Testis (tissue), 2 donors: ENCODE measurements at regions not wholly inside any gene's neighbourhood (a gene's known extent, or its start where the extent isn't known, plus 50 kb on each side); places are given as distances from the start of the nearest gene placed in this dataset.

Source experiments
- DNase-seq: peaks from one replicate; pipeline ENCODE4 v3.0.0-alpha.2; 2019
- H3K27ac ChIP-seq, 2 donors: fragments of 200-600 bp; sonication (generic); one replicate each; pipeline ENCODE4 v1.5.1; 2019
- H3K27me3 ChIP-seq: fragments of 200-600 bp; sonication (generic); one replicate; pipeline ENCODE4 v1.5.1; 2019
- H3K36me3 ChIP-seq: fragments of 200-600 bp; sonication (generic); one replicate; pipeline ENCODE4 v1.5.1; 2017; ENCODE audit warnings: low read depth; ENCODE audit errors: missing control alignments
- H3K4me1 ChIP-seq: fragments of 200-600 bp; sonication (generic); one replicate; pipeline ENCODE4 v1.5.1; 2019
- H3K4me3 ChIP-seq, 2 donors: fragments of 200-600 bp; sonication (generic); one replicate each; pipeline ENCODE4 v1.5.1; 2017 to 2019
- H3K9me3 ChIP-seq: fragments of 200-600 bp; sonication (generic); one replicate; pipeline ENCODE4 v1.5.1; 2017
- POLR2A ChIP-seq: fragments of 450-650 bp; IDR thresholded peaks from one replicate; pipeline ENCODE4 v1.6.1; 2017; ENCODE audit warnings: antibody characterized with exemption, mild to moderate bottlenecking, moderate library complexity
- WGBS, 2 donors: methylation state at CpG; one replicate each; pipeline ENCODE4 v1.1.5; 2018; 5-methylcytosine and 5-hydroxymethylcytosine counted together
- intact Hi-C: fragments of 100-400 bp; cut with DNase I; formaldehyde crosslinking; loops from one replicate; pipeline ENCODE4 v1.15.1; 2023; ENCODE audit warnings: low total_unique reads
- TF ChIP-seq, protein P1 (sequence below), 3 experiments: fragments of 450-650 bp in 2 of 3; fragments of 200-600 bp in 1 of 3; sonication (generic) in 1 of 3; IDR thresholded peaks; one replicate each; pipeline ENCODE4 v1.5.1; 2016 to 2019; ENCODE audit warnings: antibody characterized with exemption in 3 of 3, mild to moderate bottlenecking in 2 of 3, moderate library complexity in 1 of 3

DNA sequence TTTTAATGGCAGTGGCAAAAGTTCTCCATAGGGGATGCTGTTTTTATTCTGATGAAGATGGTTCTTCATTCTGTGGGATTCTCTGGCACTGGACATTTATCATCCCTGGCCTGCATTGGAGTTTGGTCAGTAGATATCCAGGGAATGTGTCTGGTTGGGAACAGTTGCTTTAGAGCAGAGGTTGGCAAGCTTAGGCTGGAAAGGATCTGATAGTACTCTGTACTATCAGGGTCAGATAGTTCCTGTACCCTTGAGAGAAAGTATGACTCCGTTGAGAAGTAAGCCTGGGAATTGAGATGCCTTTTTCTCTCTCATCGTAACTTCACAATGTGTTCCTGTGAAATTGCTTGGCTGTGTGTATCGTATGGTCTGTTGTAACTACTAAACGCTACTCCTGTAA, 244.1 kb downstream of the POLR1F start:
- Histone ChIP-seq H3K27me3 (no peaks in the 10 kb centered on the region), H3K4me3 (no peak overlapping the region), H3K9me3 (no peaks in the 10 kb centered on the region), H3K4me1 (no peaks in the 10 kb centered on the region), H3K27ac (no peak overlapping the region), H3K36me3 (no peaks in the 10 kb centered on the region)
- intact Hi-C loops: no loop called here
- no peak for TF ChIP-seq POLR2A
- TF ChIP-seq, protein P1, sequence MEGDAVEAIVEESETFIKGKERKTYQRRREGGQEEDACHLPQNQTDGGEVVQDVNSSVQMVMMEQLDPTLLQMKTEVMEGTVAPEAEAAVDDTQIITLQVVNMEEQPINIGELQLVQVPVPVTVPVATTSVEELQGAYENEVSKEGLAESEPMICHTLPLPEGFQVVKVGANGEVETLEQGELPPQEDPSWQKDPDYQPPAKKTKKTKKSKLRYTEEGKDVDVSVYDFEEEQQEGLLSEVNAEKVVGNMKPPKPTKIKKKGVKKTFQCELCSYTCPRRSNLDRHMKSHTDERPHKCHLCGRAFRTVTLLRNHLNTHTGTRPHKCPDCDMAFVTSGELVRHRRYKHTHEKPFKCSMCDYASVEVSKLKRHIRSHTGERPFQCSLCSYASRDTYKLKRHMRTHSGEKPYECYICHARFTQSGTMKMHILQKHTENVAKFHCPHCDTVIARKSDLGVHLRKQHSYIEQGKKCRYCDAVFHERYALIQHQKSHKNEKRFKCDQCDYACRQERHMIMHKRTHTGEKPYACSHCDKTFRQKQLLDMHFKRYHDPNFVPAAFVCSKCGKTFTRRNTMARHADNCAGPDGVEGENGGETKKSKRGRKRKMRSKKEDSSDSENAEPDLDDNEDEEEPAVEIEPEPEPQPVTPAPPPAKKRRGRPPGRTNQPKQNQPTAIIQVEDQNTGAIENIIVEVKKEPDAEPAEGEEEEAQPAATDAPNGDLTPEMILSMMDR (IDR thresholded peaks at IDR 0.05): no peak
- 41 to 71% methylated on average over 4 of the region's 4 CpGs for WGBS, 2 donors
- no peak for DNase-seq

DNA sequence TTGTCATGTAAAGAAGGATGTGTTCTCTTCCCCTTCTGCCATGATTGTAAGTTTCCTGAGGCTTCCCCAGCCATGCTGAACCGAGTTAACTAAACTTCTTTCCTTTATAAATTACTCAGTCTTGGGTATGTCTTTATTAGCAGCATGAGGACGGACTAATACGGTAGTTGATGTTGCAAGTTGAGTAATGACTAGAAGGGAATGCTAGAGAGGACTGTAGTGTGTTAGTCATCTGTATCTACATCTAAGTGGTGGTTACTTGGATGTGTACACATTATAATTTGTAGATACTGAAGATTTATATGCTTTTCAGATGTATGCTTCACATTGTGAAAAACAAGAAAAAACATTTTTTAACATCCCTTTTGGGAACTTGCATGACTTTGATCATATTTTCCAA, 244.6 kb downstream of the POLR1F start:
- H3K4me3 ChIP-seq: no peak overlapping the region
- TF ChIP-seq, protein P1 (IDR thresholded peaks at IDR 0.05): no peak
- TF ChIP-seq POLR2A: no peak
- no peaks in the 10 kb centered on the region for H3K9me3 ChIP-seq
- intact Hi-C loops: no loop called here
- no peak for DNase-seq
- no peaks in the 10 kb centered on the region for H3K36me3 ChIP-seq
- WGBS, 2 donors: 92 to 93% methylated on average over 3 of the region's 3 CpGs
- no peaks in the 10 kb centered on the region for H3K4me1 ChIP-seq
- H3K27me3 ChIP-seq: no peaks in the 10 kb centered on the region
- H3K27ac ChIP-seq: no peak overlapping the region

DNA sequence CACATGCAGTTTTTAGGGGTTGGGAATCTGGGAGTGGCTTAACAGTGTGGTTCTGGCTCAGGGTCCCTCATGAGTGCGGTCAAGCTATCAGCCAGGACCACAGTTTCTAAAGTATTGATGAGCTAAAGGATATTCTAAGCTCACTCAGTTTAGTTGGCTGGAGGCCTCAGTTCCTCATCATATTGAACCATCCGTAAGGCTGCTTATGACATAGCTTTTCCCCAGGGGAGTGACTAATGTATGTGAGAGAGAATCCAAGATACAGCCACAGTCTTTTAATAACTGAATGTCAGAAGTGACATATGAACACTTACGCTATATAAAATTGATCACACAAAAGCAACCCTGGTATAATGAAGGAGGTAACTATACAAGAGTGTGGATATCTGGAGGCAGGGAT, 245.3 kb downstream of the POLR1F start:
- no peak overlapping the region for H3K27ac ChIP-seq
- 91 to 94% methylated on average over 3 of the region's 3 CpGs for WGBS, 2 donors
- H3K36me3 ChIP-seq: no peaks in the 10 kb centered on the region
- no peak for DNase-seq
- no peaks in the 10 kb centered on the region for H3K9me3 ChIP-seq
- H3K27me3 ChIP-seq: no peaks in the 10 kb centered on the region
- H3K4me1 ChIP-seq: no peaks in the 10 kb centered on the region
- H3K4me3 ChIP-seq: no peak overlapping the region
- no peak for TF ChIP-seq POLR2A
- TF ChIP-seq, protein P1 (IDR thresholded peaks at IDR 0.05): no peak
- intact Hi-C loops: no loop called here

DNA sequence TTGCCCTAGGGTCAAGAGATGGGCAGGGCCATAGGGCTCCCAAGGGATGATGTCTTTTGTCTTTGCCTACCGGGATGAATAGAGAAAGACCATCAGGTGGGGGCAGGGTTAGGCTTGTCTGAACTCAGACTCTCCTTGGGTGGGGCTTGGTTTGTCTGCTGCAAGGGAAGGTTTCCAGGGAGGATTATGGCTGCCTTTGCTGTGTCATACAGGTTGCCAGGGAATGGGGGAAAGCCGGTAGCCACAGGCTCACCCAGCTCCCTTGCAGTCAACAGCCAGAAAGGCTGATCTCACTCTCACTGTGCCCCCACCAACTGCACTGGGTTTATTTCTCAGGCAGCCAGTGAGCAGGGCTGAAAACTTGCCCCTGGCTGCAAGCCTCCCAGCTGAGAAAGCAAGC, 253.2 kb downstream of the POLR1F start:
- TF ChIP-seq, protein P1 (IDR thresholded peaks at IDR 0.05): no peak
- no peak for TF ChIP-seq POLR2A
- DNase-seq: no peak
- no peaks in the 10 kb centered on the region for H3K4me1 ChIP-seq
- no peak overlapping the region for H3K27ac ChIP-seq
- no peaks in the 10 kb centered on the region for H3K9me3 ChIP-seq
- no peak overlapping the region for H3K4me3 ChIP-seq
- no peaks in the 10 kb centered on the region for H3K27me3 ChIP-seq
- 36 to 40% methylated on average over 2 of the region's 2 CpGs for WGBS, 2 donors
- no peaks in the 10 kb centered on the region for H3K36me3 ChIP-seq
- intact Hi-C loops: no loop called here

DNA sequence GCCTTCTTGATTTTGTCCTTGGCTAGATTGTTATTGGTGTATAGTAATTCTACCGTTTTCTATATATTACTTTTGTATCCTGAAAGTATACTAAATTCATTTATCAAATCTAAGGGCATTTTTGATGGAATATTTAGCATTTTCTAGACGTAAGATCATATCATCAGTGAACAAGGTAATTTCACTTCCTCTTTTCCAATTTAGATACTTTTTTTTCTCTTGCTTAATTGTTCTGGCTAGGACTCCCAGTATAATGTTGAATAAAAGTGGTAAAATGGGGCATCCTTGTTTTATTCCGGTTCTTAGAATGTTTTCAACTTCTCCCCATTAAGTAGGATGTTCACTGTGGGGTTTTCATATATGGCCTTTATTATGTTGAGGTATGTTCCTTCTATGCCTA, 260.7 kb downstream of the POLR1F start:
- intact Hi-C loops: no loop called here
- TF ChIP-seq POLR2A: no peak
- TF ChIP-seq, protein P1 (IDR thresholded peaks at IDR 0.05): no peak
- WGBS, 2 donors: 86 to 92% methylated on average over 3 of the region's 3 CpGs
- H3K4me3 ChIP-seq: no peak overlapping the region
- no peak for DNase-seq
- H3K36me3 ChIP-seq: no peaks in the 10 kb centered on the region
- no peak overlapping the region for H3K27ac ChIP-seq
- no peaks in the 10 kb centered on the region for H3K9me3 ChIP-seq
- no peaks in the 10 kb centered on the region for H3K27me3 ChIP-seq
- no peaks in the 10 kb centered on the region for H3K4me1 ChIP-seq
